AG04449 (cell line): ENCODE measurements at regions not wholly inside any gene's neighbourhood (a gene's known extent, or its start where the extent isn't known, plus 50 kb on each side); places are given as distances from the start of the nearest gene placed in this dataset.

Experiments
- CTCF ChIA-PET: fragments of 350-600 bp; formaldehyde crosslinking; extraction: SDS; loops from one replicate; lab custom pipeline; 2021; ENCODE audit warnings: antibody characterized with exemption; lab: Yijun Ruan, JAX
- POLR2A ChIA-PET: fragments of 400-600, 350-600 bp; formaldehyde crosslinking; extraction: SDS; loops from one replicate; lab custom pipeline; 2020; ENCODE audit warnings: antibody characterized with exemption, inconsistent platforms; lab: Yijun Ruan, JAX
- DNase-seq: peaks from one replicate; pipeline ENCODE4 v3.0.0-alpha.2; 2010; ENCODE audit warnings: low read depth, low spot score
- H3K4me3 ChIP-seq: 2 replicates; pipeline ENCODE4 v1.5.1; 2011; ENCODE audit warnings: low read depth, mild to moderate bottlenecking, control low read depth, low read length
- CTCF ChIP-seq: IDR thresholded peaks from one replicate; pipeline ENCODE4 v1.5.1; 2011; ENCODE audit warnings: mild to moderate bottlenecking, moderate library complexity, low read length, control low read depth, inconsistent platforms; ENCODE audit not compliant: insufficient read depth; ENCODE audit errors: missing control alignments

DNA sequence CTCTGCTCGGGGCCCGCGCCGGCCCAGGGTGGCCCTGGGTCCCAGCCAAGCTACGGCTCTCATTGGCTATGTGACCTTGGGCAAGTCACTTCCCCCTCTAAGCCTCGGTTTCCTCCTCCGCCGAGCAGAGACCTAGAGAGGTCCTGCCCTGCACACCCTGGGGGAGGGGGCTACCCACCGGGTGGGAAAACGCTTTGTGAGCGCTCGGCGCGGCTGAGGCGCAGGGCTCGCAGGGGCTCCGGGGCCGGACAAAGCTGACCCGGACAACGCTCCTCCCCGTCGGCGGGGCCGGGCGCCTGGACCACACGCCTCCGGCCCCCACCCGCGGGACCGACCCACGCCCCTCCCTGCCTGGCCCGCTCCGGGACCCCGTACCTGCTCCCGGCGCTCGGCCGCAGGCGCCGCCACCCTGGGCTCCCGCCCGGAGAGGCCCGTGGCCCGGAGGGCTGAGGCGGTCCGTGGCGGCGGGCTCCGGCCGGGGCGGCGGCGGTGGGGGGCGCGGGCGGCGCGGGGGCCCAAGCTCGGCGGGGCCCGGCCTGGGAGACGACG lies 85.7 kb upstream of the MELK start:
- no peak for DNase-seq
- no peak for TF ChIP-seq CTCF
- ChIA-PET CTCF (interaction anchor here (2.0 kb wide), 1 partner anchor 80 kb away, joined by 12 read pairs; no protein-coding TSS in a partner anchor), POLR2A (interaction anchor here (1.4 kb wide), 1 partner anchor 25 kb away, joined by 4 read pairs; no protein-coding TSS in a partner anchor)
- peak overlapping the region; percentile 83 for H3K4me3 ChIP-seq

DNA sequence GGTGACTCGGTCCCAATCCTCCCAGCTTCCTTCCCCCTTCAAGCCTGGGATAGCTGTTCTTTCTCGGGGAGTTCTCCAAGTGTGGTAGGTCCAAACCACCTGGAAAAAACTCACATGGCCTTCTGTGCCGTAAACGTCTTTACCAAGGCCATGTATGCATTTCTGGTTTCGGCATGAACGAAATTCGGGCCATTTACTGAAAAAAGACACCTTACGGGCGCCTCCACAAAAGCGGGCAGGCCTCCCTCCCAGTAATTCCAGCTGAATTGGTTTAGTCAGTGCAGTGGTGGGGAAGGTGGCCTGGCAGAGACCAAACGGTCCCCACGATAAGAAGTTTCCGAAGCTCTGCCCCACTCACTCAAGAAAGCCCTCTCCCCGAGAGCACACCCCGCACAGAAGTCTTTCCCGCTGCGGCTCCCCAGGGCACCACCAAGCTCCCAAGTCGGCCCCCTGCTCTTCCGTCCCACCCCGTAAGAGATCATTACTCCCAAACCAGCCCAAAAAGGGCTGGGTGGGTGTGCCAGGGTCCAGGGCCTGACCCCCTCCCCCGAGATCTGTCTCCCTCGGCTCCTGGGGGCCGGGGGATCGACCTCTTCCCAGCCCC lies 86.3 kb upstream of the MELK start:
- H3K4me3 ChIP-seq = peak overlapping the region; percentile 83
- no peak for TF ChIP-seq CTCF
- no peak for DNase-seq
- ChIA-PET CTCF (interaction anchor here (1.3 to 2.0 kb wide), 3 partner anchors 11 to 79 kb away, joined by 3 to 12 read pairs (median 6); no protein-coding TSS in a partner anchor), POLR2A (interaction anchor here (1.4 kb wide), 1 partner anchor 25 kb away, joined by 4 read pairs; no protein-coding TSS in a partner anchor)

DNA sequence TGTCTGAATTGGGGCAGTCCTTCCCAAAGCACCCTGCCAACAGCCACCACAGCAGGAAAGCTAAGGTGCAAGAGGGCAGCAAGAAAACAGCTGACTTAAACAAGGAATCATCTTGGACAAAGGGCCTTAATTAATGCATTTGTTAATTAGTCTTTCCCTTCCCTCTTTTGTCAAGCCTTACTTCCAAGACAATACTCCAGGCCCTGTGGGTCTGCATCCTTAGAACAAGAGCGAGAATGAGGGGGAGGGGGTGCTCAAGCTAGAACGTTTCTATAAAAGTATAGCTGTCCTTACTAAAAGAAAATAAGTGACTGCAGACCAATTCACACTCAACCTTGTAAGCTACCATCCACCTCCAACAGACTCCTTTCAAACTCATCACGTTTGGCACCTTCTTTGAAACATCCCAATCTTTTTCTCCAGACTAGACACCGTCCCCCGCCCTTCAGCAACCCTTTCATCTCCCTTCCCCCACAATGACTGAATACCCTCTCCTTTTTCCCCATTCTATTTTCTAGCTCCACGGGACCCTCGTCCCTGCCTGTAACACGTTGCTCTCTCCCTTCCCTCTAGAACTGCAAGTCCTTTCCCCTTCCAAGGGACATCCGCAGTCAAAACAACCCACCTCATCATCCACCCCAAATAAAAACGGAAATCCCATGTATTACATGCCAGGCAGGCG lies 85.7 kb upstream of the RNF38 start:
- H3K4me3 ChIP-seq = peak overlapping the region; percentile 83
- no peak for TF ChIP-seq CTCF
- ChIA-PET CTCF (interaction anchor here (0.8 to 2.0 kb wide), 5 partner anchors 10 to 79 kb away, joined by 3 to 12 read pairs (median 3); no protein-coding TSS in a partner anchor), POLR2A (interaction anchor here (1.4 kb wide), 1 partner anchor 24 kb away, joined by 4 read pairs; no protein-coding TSS in a partner anchor)
- no peak for DNase-seq

DNA sequence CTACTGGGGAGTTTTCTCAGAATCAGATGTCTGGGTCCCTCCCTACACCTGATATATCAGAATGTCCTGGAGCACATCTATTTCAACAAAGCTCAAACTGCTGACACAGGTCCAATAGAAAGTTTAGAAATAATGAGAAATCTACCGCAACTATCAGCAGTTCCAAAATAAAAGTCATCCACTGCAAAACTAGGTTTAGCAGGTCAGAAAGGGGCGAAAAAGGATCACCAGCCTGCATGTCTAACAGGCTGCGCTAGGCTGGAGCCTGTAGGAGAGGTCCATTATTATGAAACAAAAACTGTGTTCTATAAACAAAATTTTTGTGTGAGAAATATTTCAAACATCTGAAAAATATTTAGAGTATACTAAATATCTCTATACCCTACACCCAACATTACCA lies 84.1 kb upstream of the RNF38 start:
- H3K4me3 ChIP-seq = no peak overlapping the region
- no peak for DNase-seq
- POLR2A ChIA-PET = no interaction called here
- CTCF ChIA-PET = interaction anchor here (1.5 kb wide), 1 partner anchor 77 kb away, joined by 3 read pairs; no protein-coding TSS in a partner anchor
- no peak for TF ChIP-seq CTCF

DNA sequence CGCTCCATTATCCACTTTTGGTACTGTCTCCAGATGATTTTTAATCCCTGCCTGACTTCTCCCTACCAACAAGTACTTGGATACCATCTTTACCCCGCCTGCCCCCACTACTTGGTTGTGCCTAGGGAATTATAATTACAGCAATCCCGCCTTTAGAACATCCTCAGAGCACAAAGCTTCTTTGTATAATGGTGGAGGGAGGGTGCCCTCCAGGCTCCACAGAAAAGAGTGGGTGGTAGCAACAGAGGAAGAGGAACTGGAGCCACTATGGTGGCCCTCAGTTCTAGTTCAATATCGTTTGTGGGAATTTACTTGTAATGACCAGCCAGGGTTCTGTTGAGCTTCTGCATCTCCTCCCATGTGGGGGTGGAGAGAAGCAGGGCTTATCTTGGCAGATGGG lies 79.0 kb upstream of the RNF38 start:
- POLR2A ChIA-PET = no interaction called here
- DNase-seq = no peak
- TF ChIP-seq CTCF = no peak
- H3K4me3 ChIP-seq = no peak overlapping the region
- CTCF ChIA-PET = interaction anchor here (1.2 to 2.5 kb wide), 2 partner anchors 29 to 72 kb away, joined by 5 to 7 read pairs; no protein-coding TSS in a partner anchor
